ENCODE measurements at regions not wholly inside any gene's neighbourhood (a gene's known extent, or its start where the extent isn't known, plus 50 kb on each side); places are given as distances from the start of the nearest gene placed in this dataset.

- 0% methylated on average over 5 of the region's 5 CpGs for WGBS (ENCODE audit: insufficient coverage, low coverage, missing lambda C conversion rate)
- ATAC-seq (no peak), DNase-seq (ENCODE audit: extremely low read depth in 1 of 4, low spot score in 3 of 4) (no peak), FAIRE-seq (no peak)
- no peaks in the 10 kb centered on the region for H3K79me2 ChIP-seq (ENCODE audit: control insufficient read depth, insufficient read depth, low read length)
- no peak overlapping the region for H3K4me2 ChIP-seq (ENCODE audit: insufficient read depth, low read length)
- no TSS peak for BruUV-seq (replicated peaks)
- TF ChIP-seq SNAPC5 (CRISPR knock-in tag; IDR thresholded peaks at IDR 0.05): no peak
- no peak for TF ChIP-seq POLR2G (IDR thresholded peaks at IDR 0.05; ENCODE audit: low read depth, low read length)
- TF ChIP-seq TAF9B (IDR thresholded peaks at IDR 0.05; ENCODE audit: partially characterized antibody): no peak
- TF ChIP-seq NONO (IDR thresholded peaks at IDR 0.05; ENCODE audit: low read depth in 2 of 2, low read length in 1 of 2): no peak
- no peak for TF ChIP-seq ZNF79 (CRISPR knock-in tag; IDR thresholded peaks at IDR 0.05; ENCODE audit: low read depth)
- TF ChIP-seq TGIF2 (CRISPR knock-in tag; IDR thresholded peaks at IDR 0.05): no peak
- no peak for TF ChIP-seq COPS2 (conservative IDR thresholded peaks at IDR 0.05)
- no peak for TF ChIP-seq ZNF561 (CRISPR knock-in tag; conservative IDR thresholded peaks at IDR 0.05)
- TF ChIP-seq ZBTB8A (IDR thresholded peaks at IDR 0.05; ENCODE audit: partially characterized antibody): no peak
- no peak for TF ChIP-seq CGGBP1 (CRISPR knock-in tag; IDR thresholded peaks at IDR 0.05)
- no peak for TF ChIP-seq ZNF589 (CRISPR knock-in tag; IDR thresholded peaks at IDR 0.05; ENCODE audit: low read depth)
- no peak for TF ChIP-seq ZNF696 (CRISPR knock-in tag; conservative IDR thresholded peaks at IDR 0.05)
- TF ChIP-seq YBX1 (IDR thresholded peaks at IDR 0.05): no peak
- TF ChIP-seq HMBOX1 (IDR thresholded peaks at IDR 0.05): no peak
- no peak for TF ChIP-seq SIX5 (IDR thresholded peaks at IDR 0.05; ENCODE audit: borderline replicate concordance in 1 of 2, insufficient read depth in 1 of 2, low read depth in 1 of 2, low read length in 2 of 2)
- TF ChIP-seq ARID2 (IDR thresholded peaks at IDR 0.05): no peak
- TF ChIP-seq ETS1 (conservative IDR thresholded peaks at IDR 0.05; ENCODE audit: control insufficient read depth, low read depth, low read length): no peak
- TF ChIP-seq HDAC6 (IDR thresholded peaks at IDR 0.05; ENCODE audit: low read depth, low read length): no peak
- no peak for TF ChIP-seq ZNF23 (CRISPR knock-in tag; IDR thresholded peaks at IDR 0.05)
- H3K27ac ChIP-seq (ENCODE audit: extremely low read depth, low read depth, low read length): no peak overlapping the region
- CTCF ChIA-PET (ENCODE audit: low intra/inter-chr PET ratio): no interaction called here
- in situ Hi-C loops (cut with MboI) (no loop called here), intact Hi-C loops (cut with micrococcal nuclease) (no loop called here)
- no peaks in the 10 kb centered on the region for H3K9me1 ChIP-seq (ENCODE audit: control insufficient read depth, insufficient read depth, low read length)
- POLR2A ChIA-PET: interaction anchor here (0.6 kb wide), 1 partner anchor 12 kb away, joined by 3 read pairs; no protein-coding TSS in a partner anchor
- no peaks in the 10 kb centered on the region for H3K27me3 ChIP-seq (ENCODE audit: control insufficient read depth in 2 of 2, insufficient read depth in 2 of 2, low read length in 2 of 2)
- no peaks in the 10 kb centered on the region for H3K4me1 ChIP-seq (replicated peaks in 1 of 2; ENCODE audit: control insufficient read depth in 2 of 2, insufficient read depth in 2 of 2, low read length in 2 of 2)
- no peak overlapping the region for H3K4me3 ChIP-seq
- H3K9me3 ChIP-seq (replicated peaks; ENCODE audit: control insufficient read depth, insufficient read depth, low read depth, low read length): no peaks in the 10 kb centered on the region
- H4K20me1 ChIP-seq (replicated peaks; ENCODE audit: control insufficient read depth, insufficient read depth, low read length): no peaks in the 10 kb centered on the region
- H2AFZ ChIP-seq (ENCODE audit: low read depth, low read length): no peak overlapping the region
- no peaks in the 10 kb centered on the region for H3K36me3 ChIP-seq (ENCODE audit: control insufficient read depth, insufficient read depth, low read length)
- no peak overlapping the region for H3K9ac ChIP-seq (ENCODE audit: insufficient read depth in 1 of 2, low read depth in 2 of 2, low read length in 2 of 2)
These were observed 80.5 kb upstream of the PCED1B start for GRCh38 chr12:46998811-46999368.

Measured in K562 (cell line).